GM21786 (cell line): ENCODE measurements at regions not wholly inside any gene's neighbourhood (a gene's known extent, or its start where the extent isn't known, plus 50 kb on each side); places are given as distances from the start of the nearest gene placed in this dataset.
"Not testable (repeated sequence)": the region's sequence is repeated elsewhere in the genome, so short reads cannot be mapped to it uniquely, and the experiment has no call there.

ENCODE experiments used
- ATAC-seq: cut with Tn5 transposase; IDR thresholded peaks from one replicate; pipeline ENCODE4 v1.9.1; 2021; ENCODE audit not compliant: unreplicated experiment

- no peak for ATAC-seq
Measured at GRCh38 chr6:15747354-15747883, 84.6 kb upstream of the DTNBP1 start.

GRCh38 chr6:15745781-15746180 lies 83.0 kb upstream of the DTNBP1 start:
- no peak for ATAC-seq

GRCh38 chr6:15744818-15745402 lies 82.1 kb upstream of the DTNBP1 start:
- no peak for ATAC-seq

- ATAC-seq: not testable (repeated sequence)
Measured at GRCh38 chr6:15742013-15742412, 79.2 kb upstream of the DTNBP1 start.

GRCh38 chr6:15741405-15741804 lies 78.6 kb upstream of the DTNBP1 start:
- ATAC-seq: no peak

- no peak for ATAC-seq
Measured at GRCh38 chr6:15739867-15740266, 77.0 kb upstream of the DTNBP1 start.

GRCh38 chr6:15739353-15739752 lies 76.5 kb upstream of the DTNBP1 start:
- no peak for ATAC-seq

- not testable (repeated sequence) for ATAC-seq
Measured at GRCh38 chr6:15738195-15738594, 75.4 kb upstream of the DTNBP1 start.

- ATAC-seq: no peak
Measured at GRCh38 chr6:15736297-15736696, 73.5 kb upstream of the DTNBP1 start.

- no peak for ATAC-seq
Measured at GRCh38 chr6:15735567-15736265, 72.9 kb upstream of the DTNBP1 start.

- ATAC-seq: no peak
Measured at GRCh38 chr6:15734118-15734897, 71.5 kb upstream of the DTNBP1 start.

- no peak for ATAC-seq
Measured at GRCh38 chr6:15730922-15731321, 68.1 kb upstream of the DTNBP1 start.

- no peak for ATAC-seq
Measured at GRCh38 chr6:15730442-15730841, 67.6 kb upstream of the DTNBP1 start.

GRCh38 chr6:15722731-15723130 lies 59.9 kb upstream of the DTNBP1 start:
- no peak for ATAC-seq

- ATAC-seq: no peak
Measured at GRCh38 chr6:15716889-15717288, 54.1 kb upstream of the DTNBP1 start.

- no peak for ATAC-seq
Measured at GRCh38 chr6:15715851-15716250, 53.0 kb upstream of the DTNBP1 start.

- no peak for ATAC-seq
Measured at GRCh38 chr6:15715060-15715459, 52.2 kb upstream of the DTNBP1 start.

GRCh38 chr6:15714658-15715057 lies 51.8 kb upstream of the DTNBP1 start:
- ATAC-seq: no peak

- no peak for ATAC-seq
Measured at GRCh38 chr6:15713325-15713724, 50.5 kb upstream of the DTNBP1 start.

GRCh38 chr6:15712797-15713196 lies 50.0 kb upstream of the DTNBP1 start:
- no peak for ATAC-seq
